CD14-positive monocyte (primary cell): ENCODE measurements at regions not wholly inside any gene's neighbourhood (a gene's known extent, or its start where the extent isn't known, plus 50 kb on each side); places are given as distances from the start of the nearest gene placed in this dataset.

Experiments used
- DNase-seq, 3 donors: peaks; one replicate each; pipeline ENCODE4 v3.0.0-alpha.2; 2011 to 2022
- H2AFZ ChIP-seq: 2 replicates; pipeline ENCODE4 v1.6.0; 2012; ENCODE audit warnings: mild to moderate bottlenecking, low read depth, low read length, inconsistent platforms; ENCODE audit not compliant: insufficient read depth, poor library complexity, severe bottlenecking
- H3K27ac ChIP-seq, 2 donors: 1 replicate in 1 of 2; 2 replicates in 1 of 2; pipeline ENCODE4 v1.5.1; 2012 to 2013; ENCODE audit warnings: low read length in 2 of 2, control low read depth in 1 of 2, inconsistent platforms in 1 of 2, low read depth in 1 of 2, mild to moderate bottlenecking in 1 of 2
- H3K27me3 ChIP-seq, 2 donors: one replicate each; pipeline versions ENCODE4 v1.6.0 to v1.6.1; 2011 to 2013; ENCODE audit warnings: low read length in 2 of 2; ENCODE audit not compliant: control insufficient read depth in 2 of 2, insufficient read depth in 2 of 2
- H3K36me3 ChIP-seq, 2 donors: replicated peaks in 1 of 2; 1 replicate in 1 of 2; 2 replicates in 1 of 2; pipeline versions ENCODE4 v1.5.1 to v1.6.1; 2012 to 2013; ENCODE audit warnings: low read length in 2 of 2, control low read depth in 1 of 2, inconsistent platforms in 1 of 2, mild to moderate bottlenecking in 1 of 2; ENCODE audit not compliant: insufficient read depth in 2 of 2, control insufficient read depth in 1 of 2
- H3K4me1 ChIP-seq, 2 donors: 1 replicate in 1 of 2; 2 replicates in 1 of 2; pipeline versions ENCODE4 v1.5.1 to v1.6.1; 2012 to 2013; ENCODE audit warnings: low read length in 2 of 2, control low read depth in 1 of 2, inconsistent platforms in 1 of 2, mild to moderate bottlenecking in 1 of 2, moderate library complexity in 1 of 2; ENCODE audit not compliant: insufficient read depth in 2 of 2, control insufficient read depth in 1 of 2
- H3K4me2 ChIP-seq: replicated peaks from 2 replicates; pipeline ENCODE3; 2012; ENCODE audit warnings: low read length, moderate library complexity, mild to moderate bottlenecking; ENCODE audit not compliant: poor library complexity, severe bottlenecking; ENCODE audit errors: extremely low read depth
- H3K4me3 ChIP-seq, 3 experiments: fragments of 200-600 bp in 1 of 3; sonication (generic) in 1 of 3; replicated peaks in 1 of 3; 1 replicate in 2 of 3; 2 replicates in 1 of 3; pipeline ENCODE4 v1.5.1; 2011 to 2013; ENCODE audit warnings: low read length in 3 of 3, mild to moderate bottlenecking in 3 of 3, control low read depth in 2 of 3, low read depth in 2 of 3, inconsistent platforms in 1 of 3, moderate library complexity in 1 of 3
- H3K79me2 ChIP-seq: 2 replicates; pipeline ENCODE4 v1.6.0; 2012; ENCODE audit warnings: mild to moderate bottlenecking, control low read depth, inconsistent platforms, low read length, moderate library complexity; ENCODE audit not compliant: insufficient read depth
- H3K9ac ChIP-seq: 2 replicates; pipeline ENCODE4 v1.6.0; 2017; ENCODE audit warnings: low read length, mild to moderate bottlenecking; ENCODE audit not compliant: insufficient read depth, poor library complexity, severe bottlenecking
- H3K9me3 ChIP-seq, 2 donors: replicated peaks in 1 of 2; 1 replicate in 1 of 2; 2 replicates in 1 of 2; pipeline versions ENCODE4 v1.5.1 to v1.6.1; 2012 to 2013; ENCODE audit warnings: low read length in 2 of 2, control low read depth in 1 of 2; ENCODE audit not compliant: control insufficient read depth in 1 of 2, insufficient read depth in 1 of 2
- H4K20me1 ChIP-seq: 2 replicates; pipeline ENCODE4 v1.6.0; 2012; ENCODE audit warnings: mild to moderate bottlenecking, low read length, control low read depth, moderate library complexity; ENCODE audit not compliant: insufficient read depth
- H3K27ac Mint-ChIP-seq, 7 donors: one replicate each; pipeline ENCODE4 v1.8.0; 2020; ENCODE audit warnings: mild to moderate bottlenecking in 7 of 7, mixed read lengths in 7 of 7, moderate library complexity in 6 of 7, inconsistent platforms in 2 of 7
- H3K27me3 Mint-ChIP-seq, 3 donors: one replicate each; pipeline ENCODE4 v1.8.0; 2021 to 2022; ENCODE audit warnings: low read depth in 3 of 3, mild to moderate bottlenecking in 3 of 3, mixed read lengths in 3 of 3, moderate library complexity in 3 of 3, inconsistent platforms in 1 of 3
- H3K36me3 Mint-ChIP-seq, 2 donors: one replicate each; pipeline ENCODE4 v1.8.0; 2020; ENCODE audit warnings: mixed read lengths in 2 of 2, inconsistent platforms in 1 of 2, mild to moderate bottlenecking in 1 of 2
- H3K4me1 Mint-ChIP-seq: one replicate; pipeline ENCODE4 v1.8.0; 2020; ENCODE audit warnings: mild to moderate bottlenecking, mixed read lengths
- H3K4me3 Mint-ChIP-seq, 2 donors: one replicate each; pipeline ENCODE4 v1.8.0; 2020; ENCODE audit warnings: mild to moderate bottlenecking in 2 of 2, mixed read lengths in 2 of 2, moderate library complexity in 1 of 2
- H3K9me3 Mint-ChIP-seq, 7 donors: one replicate each; pipeline ENCODE4 v1.8.0; 2020 to 2022; ENCODE audit warnings: mixed read lengths in 7 of 7, mild to moderate bottlenecking in 6 of 7, moderate library complexity in 6 of 7, inconsistent platforms in 2 of 7
- WGBS: methylation state at CpG from one replicate; pipeline ENCODE4 v1.1.5; 2013; ENCODE audit warnings: missing lambda C conversion rate; ENCODE audit not compliant: insufficient coverage; 5-methylcytosine and 5-hydroxymethylcytosine counted together
- intact Hi-C, 2 donors: fragments of 100-400 bp; cut with micrococcal nuclease; formaldehyde crosslinking; loops; one replicate each; pipeline versions ENCODE4 v1.15.0 to v1.15.1; 2023
- TF ChIP-seq, protein P1 (sequence below): fragments of 200-600 bp; IDR thresholded peaks from one replicate; pipeline ENCODE4 v1.8.0; 2022; ENCODE audit warnings: antibody characterized with exemption, mild to moderate bottlenecking

DNA sequence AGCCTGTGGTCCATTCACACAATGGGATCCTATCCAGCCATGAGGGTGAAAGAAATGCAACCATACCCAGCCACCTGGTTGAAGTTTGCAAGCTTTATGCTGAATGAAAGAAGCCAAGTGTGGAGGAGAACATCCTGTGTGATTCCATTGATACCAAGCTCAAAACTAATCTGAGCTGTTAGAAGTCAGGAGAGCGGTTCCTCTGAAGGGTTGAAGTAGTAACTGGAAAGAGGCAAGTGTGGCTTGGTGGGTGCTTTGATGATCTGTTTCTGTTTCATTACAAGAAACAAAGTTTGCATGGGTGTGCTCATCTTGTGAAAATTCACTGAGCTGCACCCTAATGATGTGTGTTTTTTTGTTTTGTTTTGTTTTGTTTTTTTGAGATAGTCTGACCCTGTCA lies 99.4 kb downstream of the SALL1 start:
- peaks cover 2 to 15% (median 6%) of the 10 kb centered on the region in 7 donors for H3K9me3 Mint-ChIP-seq
- no peak overlapping the region for H3K27ac ChIP-seq
- no peaks in the 10 kb centered on the region for H4K20me1 ChIP-seq
- intact Hi-C loops, result no loop called here
- H3K27me3 ChIP-seq, result no peaks in the 10 kb centered on the region
- H3K27ac Mint-ChIP-seq, result peak overlapping the region in 1 of 7 donors; percentile 41
- H3K9ac ChIP-seq, result no peak overlapping the region
- H3K4me3 Mint-ChIP-seq, result no peak overlapping the region
- peaks cover 15% of the 10 kb centered on the region for H3K4me1 Mint-ChIP-seq
- H3K36me3 Mint-ChIP-seq, result no peaks in the 10 kb centered on the region
- peaks cover 0 to 6% of the 10 kb centered on the region in 2 donors for H3K9me3 ChIP-seq
- WGBS, result 100% methylated on average over 1 of the region's 1 CpG
- H2AFZ ChIP-seq, result no peak overlapping the region
- DNase-seq, result no peak
- H3K4me2 ChIP-seq, result no peak overlapping the region
- peaks cover 1 to 8% (median 7%) of the 10 kb centered on the region in 3 donors for H3K27me3 Mint-ChIP-seq
- H3K4me1 ChIP-seq, result peaks cover 0 to 3% of the 10 kb centered on the region in 2 donors
- TF ChIP-seq, protein P1, sequence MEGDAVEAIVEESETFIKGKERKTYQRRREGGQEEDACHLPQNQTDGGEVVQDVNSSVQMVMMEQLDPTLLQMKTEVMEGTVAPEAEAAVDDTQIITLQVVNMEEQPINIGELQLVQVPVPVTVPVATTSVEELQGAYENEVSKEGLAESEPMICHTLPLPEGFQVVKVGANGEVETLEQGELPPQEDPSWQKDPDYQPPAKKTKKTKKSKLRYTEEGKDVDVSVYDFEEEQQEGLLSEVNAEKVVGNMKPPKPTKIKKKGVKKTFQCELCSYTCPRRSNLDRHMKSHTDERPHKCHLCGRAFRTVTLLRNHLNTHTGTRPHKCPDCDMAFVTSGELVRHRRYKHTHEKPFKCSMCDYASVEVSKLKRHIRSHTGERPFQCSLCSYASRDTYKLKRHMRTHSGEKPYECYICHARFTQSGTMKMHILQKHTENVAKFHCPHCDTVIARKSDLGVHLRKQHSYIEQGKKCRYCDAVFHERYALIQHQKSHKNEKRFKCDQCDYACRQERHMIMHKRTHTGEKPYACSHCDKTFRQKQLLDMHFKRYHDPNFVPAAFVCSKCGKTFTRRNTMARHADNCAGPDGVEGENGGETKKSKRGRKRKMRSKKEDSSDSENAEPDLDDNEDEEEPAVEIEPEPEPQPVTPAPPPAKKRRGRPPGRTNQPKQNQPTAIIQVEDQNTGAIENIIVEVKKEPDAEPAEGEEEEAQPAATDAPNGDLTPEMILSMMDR, result no peak
- no peaks in the 10 kb centered on the region for H3K36me3 ChIP-seq
- H3K79me2 ChIP-seq, result no peaks in the 10 kb centered on the region
- H3K4me3 ChIP-seq, result no peak overlapping the region

DNA sequence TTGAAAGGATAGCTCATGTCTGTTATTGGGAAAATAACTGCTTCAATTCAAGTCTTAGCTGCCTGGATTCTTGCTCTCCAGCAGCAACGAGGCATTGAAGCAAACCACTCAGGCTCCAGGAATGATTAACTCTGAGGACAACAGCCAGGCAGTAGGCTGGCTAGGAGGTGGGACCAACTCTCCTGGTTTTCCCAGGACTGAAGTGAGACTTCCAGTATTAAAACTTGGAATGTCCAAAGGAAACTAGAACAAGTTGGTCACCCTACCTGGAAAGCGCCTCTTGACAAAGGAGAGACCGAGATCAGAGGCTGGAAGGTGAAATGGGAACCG lies 100.7 kb downstream of the SALL1 start:
- H3K27ac Mint-ChIP-seq, result no peak overlapping the region
- no peak overlapping the region for H3K9ac ChIP-seq
- peaks cover 2 to 15% (median 6%) of the 10 kb centered on the region in 7 donors for H3K9me3 Mint-ChIP-seq
- no peaks in the 10 kb centered on the region for H3K36me3 Mint-ChIP-seq
- H4K20me1 ChIP-seq, result no peaks in the 10 kb centered on the region
- H3K4me1 Mint-ChIP-seq, result peaks cover 5% of the 10 kb centered on the region
- H3K27me3 Mint-ChIP-seq, result peaks cover 1 to 9% (median 7%) of the 10 kb centered on the region in 3 donors
- no peak overlapping the region for H2AFZ ChIP-seq
- no peaks in the 10 kb centered on the region for H3K79me2 ChIP-seq
- WGBS, result 92% methylated on average over 4 of the region's 4 CpGs
- no peaks in the 10 kb centered on the region for H3K36me3 ChIP-seq
- peaks cover 0 to 6% of the 10 kb centered on the region in 2 donors for H3K9me3 ChIP-seq
- TF ChIP-seq, protein P1, result no peak
- H3K27ac ChIP-seq, result no peak overlapping the region
- DNase-seq, result no peak
- peaks cover 0 to under 1% of the 10 kb centered on the region in 2 donors for H3K4me1 ChIP-seq
- H3K4me3 ChIP-seq, result no peak overlapping the region
- no peaks in the 10 kb centered on the region for H3K27me3 ChIP-seq
- H3K4me3 Mint-ChIP-seq, result no peak overlapping the region
- no peak overlapping the region for H3K4me2 ChIP-seq
- intact Hi-C loops, result no loop called here
